CD1c-positive myeloid dendritic cell (primary cell): ENCODE measurements at regions not wholly inside any gene's neighbourhood (a gene's known extent, or its start where the extent isn't known, plus 50 kb on each side); places are given as distances from the start of the nearest gene placed in this dataset.
"Not testable (repeated sequence)": the region's sequence is repeated elsewhere in the genome, so short reads cannot be mapped to it uniquely, and the experiment has no call there.

Source experiments
- DNase-seq: peaks from one replicate; pipeline ENCODE4 v3.0.0-alpha.2; 2016; ENCODE audit errors: extremely low spot score

DNA sequence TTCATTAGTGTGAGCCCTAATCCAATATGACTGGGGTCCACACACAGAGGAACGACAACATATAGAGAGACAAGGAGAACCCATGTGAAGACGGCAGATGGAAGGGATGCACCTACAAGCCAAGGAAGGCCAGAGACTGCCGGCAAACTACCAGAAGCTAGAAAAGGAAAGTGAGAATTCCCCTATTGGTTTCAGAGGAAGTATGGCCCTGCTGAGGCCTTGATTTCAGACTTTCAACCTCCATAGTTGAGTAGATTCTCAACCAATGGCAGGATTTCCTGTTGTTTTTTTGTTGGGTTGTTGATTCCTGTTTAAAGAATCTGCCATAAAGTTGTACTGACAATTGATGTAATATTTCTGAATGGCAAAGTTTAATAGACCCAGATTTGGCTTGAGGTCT, 241.5 kb downstream of the SATB2 start:
- no peak for DNase-seq

DNA sequence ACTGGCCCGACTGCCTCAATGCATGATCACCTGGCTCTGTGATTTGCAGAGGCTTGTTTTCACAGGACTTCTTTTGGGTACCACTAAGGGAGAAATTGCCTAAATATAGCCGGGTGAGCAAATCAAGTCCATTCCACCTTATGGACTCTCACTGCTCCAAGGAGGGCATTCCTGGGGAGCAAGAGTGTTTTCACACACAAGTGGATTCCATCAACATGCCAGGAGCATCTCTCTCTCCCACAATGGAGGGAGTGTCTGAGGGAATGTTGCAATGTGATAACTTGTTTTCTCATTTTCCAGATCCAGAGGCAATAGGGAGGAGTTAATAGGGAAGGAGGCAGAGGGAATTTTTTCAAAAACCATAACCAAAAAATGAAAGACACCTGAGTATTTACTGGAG, 250.7 kb downstream of the SATB2 start:
- no peak for DNase-seq

DNA sequence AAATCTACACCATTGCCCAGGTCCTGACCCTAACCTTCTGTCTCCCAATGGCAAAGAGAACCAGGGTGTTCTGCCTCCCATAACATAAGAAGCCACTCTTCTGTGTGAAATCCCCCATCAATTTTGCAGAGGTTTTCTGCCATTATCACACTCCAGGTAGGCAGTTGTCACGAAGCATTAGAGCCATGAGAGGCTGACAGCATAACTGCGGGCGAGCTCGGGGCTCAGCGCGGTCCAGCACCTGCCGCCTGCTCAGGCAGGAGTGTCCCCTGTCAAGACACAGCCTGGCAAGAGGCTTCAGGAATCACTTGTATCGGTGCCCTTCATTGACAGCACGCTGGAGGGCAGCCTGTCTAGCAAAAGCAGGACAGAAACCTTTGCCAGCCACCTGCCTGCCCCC, 251.2 kb downstream of the SATB2 start:
- DNase-seq = no peak

DNA sequence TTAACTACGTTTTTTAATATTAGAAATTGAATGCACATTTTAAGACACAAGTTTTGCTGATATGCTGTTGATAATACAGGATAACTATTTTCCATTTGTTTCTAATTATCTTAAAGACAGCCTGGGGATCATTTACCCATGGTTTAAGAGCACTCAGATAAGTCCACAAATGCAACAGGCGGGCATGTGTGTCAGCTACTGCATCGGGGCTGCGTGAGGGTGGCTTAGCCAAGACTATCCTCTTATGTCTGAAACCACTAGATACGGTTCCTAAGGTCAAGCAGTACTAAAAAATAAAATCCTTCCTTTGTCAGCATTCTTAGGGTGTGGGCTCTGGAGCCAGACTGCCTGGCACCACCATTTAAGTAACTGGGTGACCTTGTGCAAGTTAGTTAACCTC, 254.8 kb downstream of the SATB2 start:
- no peak for DNase-seq

DNA sequence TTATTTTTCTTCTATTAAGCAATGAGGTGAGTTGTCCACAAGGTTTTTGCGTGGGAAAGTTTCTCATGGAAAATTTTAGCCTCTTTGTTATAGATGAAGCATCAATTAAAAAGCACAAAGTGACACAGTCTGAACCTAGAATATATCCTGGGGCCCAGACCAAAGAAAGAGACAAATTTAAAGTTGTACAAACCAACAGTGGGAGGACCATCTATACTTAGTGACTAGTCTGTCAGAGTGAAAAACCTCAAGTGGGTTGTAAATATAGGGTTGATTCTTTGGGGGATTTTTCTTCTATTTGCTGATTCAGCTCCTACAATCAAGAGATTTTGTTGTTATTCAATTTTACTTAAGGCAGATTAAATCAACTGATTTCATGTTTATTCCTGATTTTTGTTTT, 256.2 kb downstream of the SATB2 start:
- DNase-seq = no peak

DNA sequence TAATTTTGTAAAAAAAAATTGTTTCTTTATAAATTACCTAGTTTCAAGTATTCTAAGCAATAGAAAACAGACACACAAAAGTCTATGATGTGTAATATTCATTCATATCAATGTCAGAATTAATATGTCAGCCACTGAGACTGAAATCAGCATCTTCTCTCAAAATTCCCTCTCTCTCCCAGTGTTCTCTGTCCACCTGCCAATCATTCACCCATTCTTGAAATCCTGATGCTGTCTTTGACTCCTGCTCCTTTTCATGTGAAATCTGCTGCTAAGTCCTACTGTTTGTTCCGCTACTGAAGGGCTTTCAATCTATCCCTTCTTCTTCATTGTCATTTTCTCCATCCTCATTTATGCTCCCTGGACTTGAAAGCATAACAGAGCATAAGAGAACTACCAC, 257.9 kb downstream of the SATB2 start:
- DNase-seq = no peak

DNA sequence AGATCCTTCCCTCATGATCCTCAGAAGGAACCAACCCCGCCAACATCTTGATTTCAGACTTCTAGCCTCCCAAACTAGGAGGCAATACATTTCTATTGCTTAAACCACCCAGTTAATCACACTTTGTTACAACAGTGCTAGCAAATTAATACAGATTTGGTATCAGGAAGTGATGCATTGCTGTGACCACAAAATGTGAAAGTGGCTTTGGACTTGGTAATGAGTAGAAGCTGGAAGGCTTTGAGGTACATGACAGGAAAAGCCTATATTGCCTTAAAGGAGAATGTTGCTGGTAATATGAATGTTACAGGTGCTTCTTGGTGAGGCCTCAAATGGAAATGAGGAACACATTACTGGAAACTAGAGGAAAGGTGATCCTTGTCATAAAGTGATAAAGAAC, 260.3 kb downstream of the SATB2 start:
- DNase-seq = no peak

DNA sequence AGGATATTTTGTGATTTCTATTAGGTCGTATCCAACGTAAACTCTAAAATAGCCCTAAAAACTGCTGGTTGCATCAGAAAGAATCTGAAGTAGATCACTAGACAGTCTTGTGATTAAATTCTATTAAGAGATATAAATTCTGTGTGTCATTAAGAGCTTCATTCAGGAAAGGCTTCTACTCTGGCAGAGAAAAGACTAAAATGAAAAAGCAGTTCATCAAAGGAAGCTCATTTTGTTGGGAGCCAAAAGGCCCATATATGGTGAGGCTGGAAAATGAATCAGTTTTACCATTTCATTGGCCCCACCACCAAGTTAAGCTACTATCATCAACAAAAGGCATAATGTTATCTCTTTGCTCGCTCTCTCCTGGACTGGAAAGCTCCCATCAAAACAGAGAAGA, 261.1 kb downstream of the SATB2 start:
- no peak for DNase-seq

DNA sequence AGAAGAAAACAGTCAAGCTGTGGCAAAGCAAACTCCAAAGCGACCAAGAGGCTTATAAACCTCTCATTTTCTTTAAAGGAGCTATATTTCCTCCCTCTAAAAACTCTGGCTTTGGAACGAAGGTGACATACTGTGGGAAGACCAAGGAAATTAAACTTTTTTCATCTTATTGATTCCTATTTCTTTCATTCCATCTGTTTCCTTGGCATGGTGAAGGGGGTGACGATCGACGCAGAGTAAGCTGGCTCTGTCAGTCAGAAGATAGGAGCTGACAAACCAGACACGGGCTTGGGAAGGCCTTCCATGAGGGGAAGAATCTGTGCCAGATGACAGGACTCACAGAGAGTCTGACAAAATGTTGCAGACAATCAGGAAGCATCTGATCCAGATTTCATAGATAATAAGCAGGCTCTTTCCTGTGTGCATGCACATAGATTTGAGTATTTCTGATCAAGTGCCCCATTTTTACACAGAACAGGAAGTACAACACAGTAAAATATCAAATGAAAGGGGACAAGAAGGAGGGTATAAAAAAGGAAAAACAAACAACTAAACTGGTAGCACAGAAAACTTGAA, 261.7 kb downstream of the SATB2 start:
- DNase-seq = no peak

DNA sequence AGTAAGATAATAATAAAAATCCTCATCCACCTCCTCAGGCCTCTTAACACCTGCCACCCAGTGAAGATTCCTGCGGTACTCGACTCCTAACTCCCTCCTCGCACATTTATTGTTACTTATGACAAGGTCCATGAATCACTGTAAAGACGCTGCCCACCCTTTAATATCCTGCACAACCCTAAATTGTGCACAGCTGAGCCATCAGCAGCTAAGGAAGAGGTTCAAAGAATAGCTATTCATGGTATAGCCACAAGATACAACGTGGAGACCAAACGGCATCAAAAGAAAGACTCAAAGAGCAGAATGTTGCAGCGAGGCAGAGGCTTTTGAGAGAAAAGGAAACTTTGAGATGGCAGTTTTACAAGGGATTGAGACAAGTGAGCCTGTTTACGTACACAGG, 266.3 kb downstream of the SATB2 start:
- DNase-seq = no peak

DNA sequence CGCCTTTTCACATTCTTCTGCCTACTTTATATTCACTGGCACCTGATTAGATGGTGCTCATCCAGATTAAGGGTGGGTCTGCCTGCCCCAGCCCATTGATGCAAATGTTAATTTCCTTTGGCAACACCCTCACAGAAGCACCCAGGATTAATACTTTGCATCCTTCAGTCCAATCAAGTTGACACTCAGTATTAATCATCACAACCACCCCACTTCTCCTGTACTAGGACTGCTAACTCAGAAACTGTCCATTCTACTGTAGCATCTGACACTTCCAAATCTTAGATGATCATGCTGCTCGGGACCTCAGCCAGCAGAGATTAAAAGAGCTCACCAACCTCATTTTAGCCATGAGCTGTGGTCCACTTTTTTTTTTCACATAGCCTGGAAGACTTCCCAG, 268.5 kb downstream of the SATB2 start:
- DNase-seq = no peak

DNA sequence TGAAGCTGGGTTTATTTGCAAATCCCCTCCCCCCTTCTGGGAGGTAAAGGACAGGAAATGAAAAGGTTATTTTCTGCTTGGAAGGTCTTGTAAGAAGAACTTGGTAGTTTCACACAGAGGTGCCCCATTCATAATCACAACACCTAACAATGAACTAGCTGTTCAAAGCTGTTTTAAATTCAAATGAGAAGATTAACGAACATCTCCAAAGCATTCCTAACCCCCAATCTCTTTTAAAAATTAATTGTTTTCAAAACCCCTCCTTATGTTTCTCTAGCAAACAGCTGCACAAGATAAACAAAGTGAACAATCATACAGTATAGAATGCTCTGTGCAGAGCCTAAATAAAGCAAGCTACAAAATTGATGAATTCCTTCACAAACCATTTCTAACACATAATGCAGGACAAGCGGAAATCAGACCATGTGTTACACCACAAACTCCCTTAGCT, 271.4 kb downstream of the SATB2 start:
- no peak for DNase-seq

DNA sequence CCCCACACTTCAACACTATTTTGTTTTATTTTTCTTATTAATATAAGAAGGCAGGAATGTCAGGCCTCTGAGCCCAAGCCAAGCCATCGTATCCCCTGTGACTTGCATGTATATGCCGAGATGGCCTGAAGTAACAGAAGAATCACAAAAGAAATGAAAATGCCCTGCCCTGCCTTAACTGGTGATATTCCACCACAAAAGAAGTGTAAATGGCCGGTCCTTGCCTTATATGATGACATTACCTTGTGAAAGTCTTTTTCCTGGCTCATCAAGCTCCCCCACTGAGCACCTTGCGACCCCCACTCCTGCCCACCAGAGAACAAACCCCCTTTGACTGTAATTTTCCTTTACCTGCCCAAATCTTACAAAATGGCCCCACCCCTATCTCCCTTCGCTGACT, 272.6 kb downstream of the SATB2 start:
- DNase-seq = not testable (repeated sequence)

DNA sequence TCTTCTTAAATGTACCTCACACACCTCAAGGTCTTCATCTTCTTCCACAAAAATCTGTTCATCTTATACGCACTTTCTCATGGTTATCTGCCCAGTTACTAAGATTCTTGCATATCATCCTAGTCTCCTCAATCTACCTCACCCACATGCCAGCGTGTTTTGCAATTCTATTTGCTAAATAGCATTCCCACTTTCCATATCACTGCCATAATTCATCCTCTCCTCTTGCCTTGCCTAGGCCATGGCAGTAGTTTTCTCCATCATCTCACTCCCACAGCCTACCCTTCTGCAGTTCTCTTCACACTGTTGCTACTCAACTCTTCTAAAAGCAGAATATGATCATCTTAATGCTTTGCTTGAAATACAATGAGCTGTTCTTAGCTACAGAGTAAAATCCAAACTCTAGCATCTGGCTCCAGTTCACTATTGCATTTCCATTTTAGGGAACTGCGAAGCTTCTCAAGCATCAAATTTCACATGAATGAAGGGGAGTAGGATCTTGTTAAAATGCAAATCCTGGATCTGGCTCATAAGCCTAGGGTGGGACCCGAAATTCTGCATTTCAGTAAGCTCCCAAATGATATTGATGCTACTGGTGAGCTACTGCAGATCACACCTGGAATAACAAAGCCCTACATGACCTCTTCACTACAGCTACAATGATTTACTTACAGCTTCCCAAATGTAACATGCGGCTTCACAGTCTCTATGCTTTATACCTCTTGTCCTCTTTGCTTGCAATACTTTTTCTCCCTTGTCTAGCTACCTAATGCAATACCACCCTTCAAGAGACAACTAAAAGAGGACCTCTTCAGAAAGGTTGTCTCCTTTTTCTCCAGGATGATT, 293.9 kb downstream of the SATB2 start:
- no peak for DNase-seq

DNA sequence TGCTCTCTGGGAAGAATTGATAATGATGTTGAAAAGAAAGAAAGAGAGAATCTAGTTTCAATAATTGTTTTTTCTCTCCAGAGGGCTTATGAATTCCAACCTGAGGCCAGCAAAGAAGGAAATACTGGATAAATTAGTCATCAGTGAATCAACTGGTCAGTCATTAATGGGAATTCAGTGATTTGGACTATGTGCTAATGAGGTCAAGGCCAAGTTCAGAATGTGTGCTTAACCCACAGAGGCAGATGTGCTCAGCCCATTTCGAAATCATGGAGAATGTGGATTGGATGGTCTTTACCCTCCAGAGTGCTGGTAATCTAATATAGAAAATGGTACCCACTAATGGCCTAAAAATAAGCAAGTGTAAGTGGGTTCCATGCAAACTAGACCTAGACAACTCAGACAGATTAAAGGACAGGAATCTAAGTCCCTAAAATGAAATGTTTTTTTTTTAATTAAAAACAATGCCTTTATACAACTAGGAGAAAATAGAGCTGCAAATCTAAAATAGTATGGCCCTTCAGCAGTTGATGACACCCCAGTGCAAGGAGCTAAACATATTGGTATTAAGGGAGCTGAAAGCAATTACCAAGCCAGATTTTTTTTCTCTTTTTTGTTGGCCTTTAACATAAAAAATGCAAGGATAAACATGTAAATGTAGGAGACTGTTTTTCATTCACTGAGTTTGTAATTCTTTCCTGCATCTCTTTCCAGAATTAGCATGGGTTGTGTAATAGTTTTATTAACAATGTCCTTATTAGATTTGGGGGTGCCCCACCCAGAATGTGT, 296.9 kb downstream of the SATB2 start:
- no peak for DNase-seq

DNA sequence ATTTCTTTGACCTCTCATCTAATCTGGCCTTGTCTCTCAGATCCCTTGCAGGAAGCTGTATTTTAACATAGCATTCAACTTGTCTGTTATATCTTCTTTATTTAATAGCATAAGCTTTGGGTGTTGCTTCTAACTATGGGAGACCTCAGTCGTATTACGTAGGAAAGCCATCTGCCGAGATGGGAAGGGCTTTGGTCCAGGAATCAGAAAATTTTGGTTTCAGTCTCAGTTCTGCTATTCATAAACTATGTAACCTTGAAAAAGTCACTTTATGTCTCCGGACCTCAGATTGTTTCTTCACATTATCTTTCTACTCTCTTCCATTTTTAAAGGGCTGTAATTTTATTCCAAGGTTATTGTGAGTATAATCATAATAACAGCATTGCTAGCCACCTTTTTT, 297.7 kb downstream of the SATB2 start:
- no peak for DNase-seq

DNA sequence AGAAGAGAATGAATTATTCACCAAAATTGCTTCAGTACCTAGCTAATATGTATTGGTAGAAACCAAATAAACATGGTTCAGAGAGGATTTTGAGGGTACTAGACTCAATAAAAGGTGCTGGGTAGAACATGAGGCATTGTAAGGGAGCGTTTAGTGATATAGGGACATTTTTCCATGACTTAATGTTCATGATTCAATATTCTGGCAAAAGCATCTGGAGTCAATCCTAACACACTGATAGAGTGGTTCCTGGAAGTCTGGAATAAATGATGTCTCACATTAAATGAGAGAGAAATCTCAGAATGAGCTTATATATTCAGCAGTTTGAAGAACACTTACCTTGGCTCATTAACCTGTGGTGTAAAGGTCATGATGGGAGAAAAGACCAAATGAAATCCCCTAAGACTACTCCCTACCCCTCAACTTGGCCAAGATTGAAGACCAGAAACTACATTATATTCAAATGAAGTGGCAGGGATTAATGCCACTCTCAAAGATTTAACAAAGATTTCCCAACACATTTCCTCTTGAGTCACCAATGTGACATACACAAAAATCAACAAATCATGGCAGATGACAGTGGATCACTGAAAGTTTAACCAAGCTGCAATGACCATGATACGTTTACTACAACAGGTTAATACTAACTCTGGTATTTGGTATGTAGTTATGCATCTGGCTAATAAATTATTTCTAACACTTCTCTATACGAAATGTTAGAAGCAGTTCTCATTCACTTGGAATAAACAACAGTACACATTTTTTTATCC, 309.5 kb downstream of the SATB2 start:
- DNase-seq = no peak

DNA sequence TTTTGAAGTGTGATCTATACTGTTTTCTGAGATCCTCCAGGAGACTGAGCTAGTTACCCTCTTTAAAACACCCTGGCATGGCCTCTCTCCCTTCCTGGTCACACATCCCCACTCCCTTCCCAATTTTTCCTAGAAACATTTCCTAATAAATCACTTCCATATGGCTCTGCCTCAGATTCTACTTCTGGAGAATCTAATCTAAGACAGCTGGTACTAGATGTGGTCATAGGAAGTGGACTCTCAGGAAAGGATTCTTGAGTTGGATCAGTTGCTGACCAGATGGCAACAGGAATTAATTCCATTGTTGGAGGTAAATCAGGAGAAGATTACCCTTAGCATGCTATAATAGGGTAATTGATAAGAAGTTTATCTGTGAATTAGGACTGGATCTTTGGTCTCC, 310.5 kb downstream of the SATB2 start:
- DNase-seq = no peak

DNA sequence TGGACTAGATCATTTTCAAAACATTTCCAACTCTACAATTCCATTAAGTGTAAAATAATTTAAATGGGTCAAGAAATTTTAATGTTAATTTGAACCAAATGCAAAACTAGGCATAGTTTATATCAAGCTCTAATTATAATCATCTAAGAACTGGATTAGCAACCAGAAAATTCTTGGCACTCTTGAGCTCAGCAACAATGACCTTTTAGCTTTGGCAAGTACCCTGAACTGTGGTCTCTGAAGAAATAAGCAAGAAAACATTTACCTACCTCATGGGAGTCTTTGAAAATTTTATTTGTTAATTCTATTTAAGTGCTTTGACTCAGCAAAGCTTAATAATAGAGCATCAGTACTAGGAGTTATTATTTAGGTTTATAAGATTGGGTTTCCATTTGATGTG, 313.2 kb downstream of the SATB2 start:
- no peak for DNase-seq

DNA sequence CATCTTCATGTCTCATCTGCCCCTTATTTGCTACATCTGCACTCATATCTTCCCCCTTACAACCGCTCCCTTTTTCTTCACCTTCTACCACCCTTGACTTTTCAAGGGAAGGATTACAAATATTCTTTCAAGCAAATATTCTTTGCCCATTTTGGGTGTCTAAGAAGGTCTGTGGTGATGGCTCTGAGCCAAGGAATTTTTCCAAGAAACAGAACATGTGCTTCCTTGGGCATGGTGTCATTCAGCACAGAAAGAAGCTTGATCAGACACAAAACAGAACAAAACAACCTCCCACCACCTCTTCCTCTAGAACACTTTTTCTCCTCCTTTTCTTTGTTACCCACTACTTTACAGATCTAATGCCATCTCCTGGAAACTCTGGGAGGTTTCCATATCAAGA, 313.7 kb downstream of the SATB2 start:
- no peak for DNase-seq

DNA sequence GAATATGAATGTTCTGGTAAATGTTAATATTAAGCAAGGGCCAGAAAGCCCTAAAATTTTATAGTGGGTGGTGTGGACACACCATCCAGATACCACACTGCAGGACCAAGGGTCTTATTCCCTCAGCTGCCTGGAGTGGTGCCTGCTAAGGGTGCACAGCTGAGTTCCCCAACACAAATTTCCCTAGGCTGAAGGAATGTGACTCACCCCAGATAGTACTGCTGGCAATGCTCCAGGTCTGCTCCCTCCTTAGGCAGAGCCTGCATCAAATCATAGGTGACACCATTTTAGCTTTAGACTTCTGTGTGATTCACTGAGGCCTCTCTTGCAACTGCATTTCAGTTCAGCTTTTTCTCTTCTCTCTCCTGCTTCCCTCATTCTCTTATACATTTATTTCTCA, 321.1 kb downstream of the SATB2 start:
- no peak for DNase-seq

DNA sequence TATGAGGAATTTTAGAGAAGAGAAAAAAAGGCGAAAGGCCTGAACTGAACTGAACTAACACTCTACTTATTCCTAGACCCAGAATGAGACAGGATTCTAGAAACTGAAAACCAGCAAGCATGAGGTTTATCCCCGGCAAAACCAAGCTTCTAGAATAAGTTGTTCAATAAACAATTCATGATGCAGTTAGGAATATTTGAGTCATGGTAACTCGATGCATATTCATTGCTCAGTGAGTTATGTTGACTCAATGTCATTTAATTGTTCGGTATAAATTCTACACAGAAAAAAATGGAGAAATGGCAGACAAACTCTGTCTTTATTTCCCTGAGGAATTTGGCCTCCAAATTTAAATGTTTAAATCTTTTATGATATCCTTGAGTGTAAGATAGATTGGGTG, 321.5 kb downstream of the SATB2 start:
- DNase-seq = no peak
